ENCODE measurements at regions not wholly inside any gene's neighbourhood (a gene's known extent, or its start where the extent isn't known, plus 50 kb on each side); places are given as distances from the start of the nearest gene placed in this dataset.

DNA sequence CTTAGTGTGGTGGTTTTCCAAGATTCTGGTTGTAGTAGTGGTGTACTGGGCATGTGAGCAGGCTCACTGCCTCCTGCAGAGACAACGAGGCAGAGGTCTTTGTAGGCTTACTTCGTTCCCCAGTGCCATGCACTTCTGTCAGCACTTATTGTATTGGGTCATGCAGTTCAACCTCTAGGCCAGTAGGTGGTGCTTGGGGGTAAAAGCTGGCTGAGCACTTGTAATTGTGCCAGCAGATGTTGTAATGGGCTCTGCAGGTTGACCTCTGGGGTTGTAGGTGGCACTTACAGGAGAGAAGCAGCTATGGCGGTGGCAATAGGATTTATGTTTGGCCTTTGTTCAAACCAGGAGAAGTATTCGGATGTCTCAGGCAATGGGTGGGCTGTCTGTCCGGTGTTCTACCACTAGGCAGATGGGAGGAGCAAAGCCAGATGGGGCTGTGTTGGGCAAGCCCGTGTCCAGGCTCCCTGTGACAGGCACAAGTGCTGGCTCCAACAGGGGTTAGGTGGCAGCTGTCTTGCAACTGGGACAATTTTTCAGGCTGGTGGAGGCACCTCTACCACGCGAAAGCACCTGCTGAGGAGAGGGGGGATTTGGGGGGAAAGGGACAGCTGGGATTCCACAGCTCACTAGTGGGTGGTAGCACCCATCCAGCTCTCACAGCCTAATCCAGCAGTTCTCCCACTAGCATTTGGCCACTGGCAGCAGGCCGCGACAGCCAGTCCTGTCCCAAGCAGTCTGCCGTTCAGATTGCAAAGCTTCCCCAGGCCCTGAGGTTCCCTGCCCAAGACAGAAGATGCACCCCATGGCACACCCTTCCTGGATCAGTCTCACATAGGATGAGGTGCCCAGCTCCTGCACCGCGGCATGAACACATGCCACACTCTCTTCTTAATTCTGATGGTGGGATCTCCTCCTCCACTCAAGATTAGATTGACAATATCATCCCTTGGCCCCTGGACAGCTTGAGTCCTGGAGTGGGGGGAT, 274.5 kb downstream of the CTH start:
- BruUV-seq (replicated peaks): no TSS peak
- Histone ChIP-seq H3K9ac (ENCODE audit: control insufficient read depth, insufficient read depth, low read length) (no peak overlapping the region), H3K4me2 (ENCODE audit: control insufficient read depth, insufficient read depth) (no peak overlapping the region), H3K4me1 (ENCODE audit: control insufficient read depth, insufficient read depth, low read length) (no peaks in the 10 kb centered on the region), H3K36me3 (ENCODE audit: control insufficient read depth in 2 of 2, insufficient read depth in 2 of 2, low read length in 1 of 2) (no peaks in the 10 kb centered on the region), H2AFZ (ENCODE audit: control insufficient read depth, low read depth, low read length) (no peak overlapping the region), H3K9me3 (replicated peaks; ENCODE audit: control insufficient read depth, insufficient read depth, low read length) (no peaks in the 10 kb centered on the region), H3K27ac (ENCODE audit: control insufficient read depth, insufficient read depth) (no peak overlapping the region), H3K79me2 (ENCODE audit: control insufficient read depth, insufficient read depth, low read length) (no peaks in the 10 kb centered on the region), H4K20me1 (ENCODE audit: control insufficient read depth, insufficient read depth) (no peaks in the 10 kb centered on the region), H3K27me3 (replicated peaks in 1 of 2; ENCODE audit: control insufficient read depth in 2 of 2, insufficient read depth in 2 of 2, low read length in 1 of 2) (no peaks in the 10 kb centered on the region; a peak in 1 of 4 replicates), H3K4me3 (no peak overlapping the region)
- DNase-seq (ENCODE audit: low read depth, low spot score) (peak; percentile 13), ATAC-seq (peak; percentile 99), FAIRE-seq (peak; percentile 97)
- in situ Hi-C loops (cut with MboI) (loop anchor here (5.0 kb wide), 1 partner anchor 367 kb away; no protein-coding TSS in a partner anchor), intact Hi-C loops (cut with micrococcal nuclease; ENCODE audit: unreplicated experiment) (loop anchor here (1.0 kb wide), 1 partner anchor 365 kb away; no protein-coding TSS in a partner anchor)
- TF ChIP-seq RAD21 (IDR thresholded peaks at IDR 0.05; ENCODE audit: insufficient read depth, low read depth, low read length) (peak; percentile 80), NR2C2 (IDR thresholded peaks at IDR 0.05; ENCODE audit: borderline replicate concordance, control insufficient read depth, insufficient read length, low read depth) (no peak), YY1 (IDR thresholded peaks at IDR 0.05; ENCODE audit: low read depth, low read length) (peak; percentile 65; the same call in 1 of the 2 replicates), SMC3 (IDR thresholded peaks at IDR 0.05; ENCODE audit: borderline replicate concordance, low read length) (peak; percentile 84), NR2F1 (conservative IDR thresholded peaks at IDR 0.05) (peak; percentile 50), SUPT20H (IDR thresholded peaks at IDR 0.05; ENCODE audit: borderline replicate concordance, control insufficient read depth, low read depth, low read length) (no peak)
- TF ChIP-seq, protein P1, sequence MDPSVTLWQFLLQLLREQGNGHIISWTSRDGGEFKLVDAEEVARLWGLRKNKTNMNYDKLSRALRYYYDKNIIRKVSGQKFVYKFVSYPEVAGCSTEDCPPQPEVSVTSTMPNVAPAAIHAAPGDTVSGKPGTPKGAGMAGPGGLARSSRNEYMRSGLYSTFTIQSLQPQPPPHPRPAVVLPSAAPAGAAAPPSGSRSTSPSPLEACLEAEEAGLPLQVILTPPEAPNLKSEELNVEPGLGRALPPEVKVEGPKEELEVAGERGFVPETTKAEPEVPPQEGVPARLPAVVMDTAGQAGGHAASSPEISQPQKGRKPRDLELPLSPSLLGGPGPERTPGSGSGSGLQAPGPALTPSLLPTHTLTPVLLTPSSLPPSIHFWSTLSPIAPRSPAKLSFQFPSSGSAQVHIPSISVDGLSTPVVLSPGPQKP (IDR thresholded peaks at IDR 0.05; ENCODE audit: low read depth, low read length): no peak
- TF ChIP-seq, protein P2, sequence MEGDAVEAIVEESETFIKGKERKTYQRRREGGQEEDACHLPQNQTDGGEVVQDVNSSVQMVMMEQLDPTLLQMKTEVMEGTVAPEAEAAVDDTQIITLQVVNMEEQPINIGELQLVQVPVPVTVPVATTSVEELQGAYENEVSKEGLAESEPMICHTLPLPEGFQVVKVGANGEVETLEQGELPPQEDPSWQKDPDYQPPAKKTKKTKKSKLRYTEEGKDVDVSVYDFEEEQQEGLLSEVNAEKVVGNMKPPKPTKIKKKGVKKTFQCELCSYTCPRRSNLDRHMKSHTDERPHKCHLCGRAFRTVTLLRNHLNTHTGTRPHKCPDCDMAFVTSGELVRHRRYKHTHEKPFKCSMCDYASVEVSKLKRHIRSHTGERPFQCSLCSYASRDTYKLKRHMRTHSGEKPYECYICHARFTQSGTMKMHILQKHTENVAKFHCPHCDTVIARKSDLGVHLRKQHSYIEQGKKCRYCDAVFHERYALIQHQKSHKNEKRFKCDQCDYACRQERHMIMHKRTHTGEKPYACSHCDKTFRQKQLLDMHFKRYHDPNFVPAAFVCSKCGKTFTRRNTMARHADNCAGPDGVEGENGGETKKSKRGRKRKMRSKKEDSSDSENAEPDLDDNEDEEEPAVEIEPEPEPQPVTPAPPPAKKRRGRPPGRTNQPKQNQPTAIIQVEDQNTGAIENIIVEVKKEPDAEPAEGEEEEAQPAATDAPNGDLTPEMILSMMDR (IDR thresholded peaks at IDR 0.05 in 2 of 3, conservative IDR thresholded peaks at IDR 0.05 in 1 of 3; ENCODE audit: control insufficient read depth in 2 of 3, extremely low read depth in 1 of 3, insufficient read depth in 1 of 3, low read depth in 3 of 3, low read length in 3 of 3): peak; percentile 85 to 92 (median 90)
- TF ChIP-seq, protein P3, sequence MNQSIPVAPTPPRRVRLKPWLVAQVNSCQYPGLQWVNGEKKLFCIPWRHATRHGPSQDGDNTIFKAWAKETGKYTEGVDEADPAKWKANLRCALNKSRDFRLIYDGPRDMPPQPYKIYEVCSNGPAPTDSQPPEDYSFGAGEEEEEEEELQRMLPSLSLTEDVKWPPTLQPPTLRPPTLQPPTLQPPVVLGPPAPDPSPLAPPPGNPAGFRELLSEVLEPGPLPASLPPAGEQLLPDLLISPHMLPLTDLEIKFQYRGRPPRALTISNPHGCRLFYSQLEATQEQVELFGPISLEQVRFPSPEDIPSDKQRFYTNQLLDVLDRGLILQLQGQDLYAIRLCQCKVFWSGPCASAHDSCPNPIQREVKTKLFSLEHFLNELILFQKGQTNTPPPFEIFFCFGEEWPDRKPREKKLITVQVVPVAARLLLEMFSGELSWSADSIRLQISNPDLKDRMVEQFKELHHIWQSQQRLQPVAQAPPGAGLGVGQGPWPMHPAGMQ (IDR thresholded peaks at IDR 0.05; ENCODE audit: borderline replicate concordance): no peak
- WGBS (ENCODE audit: insufficient coverage, insufficient replicate concordance, low lambda C conversion rate, missing lambda C conversion rate): 50% methylated on average over 13 of the region's 13 CpGs
- POLR2A ChIA-PET: no interaction called here
- CTCF ChIA-PET: interaction anchor here (0.6 to 4.1 kb wide), 6 partner anchors 9 to 364 kb away, joined by 3 to 33 read pairs (median 4); partner anchors contain the start of gene PTGER3
- RAD21 ChIA-PET (ENCODE audit: unreplicated experiment): interaction anchor here (1.2 to 2.6 kb wide), 2 partner anchors 9 to 364 kb away, joined by 3 to 10 read pairs; no protein-coding TSS in a partner anchor
- SMC1A ChIA-PET (ENCODE audit: uncharacterized antibody, unreplicated experiment): interaction anchor here (0.6 to 2.4 kb wide), 2 partner anchors 363 to 774 kb away, joined by 3 to 10 read pairs; partner anchors contain the start of gene PTGER3

Data from GM12878 (cell line).